ENCODE measurements at regions not wholly inside any gene's neighbourhood (a gene's known extent, or its start where the extent isn't known, plus 50 kb on each side); places are given as distances from the start of the nearest gene placed in this dataset.

DNA sequence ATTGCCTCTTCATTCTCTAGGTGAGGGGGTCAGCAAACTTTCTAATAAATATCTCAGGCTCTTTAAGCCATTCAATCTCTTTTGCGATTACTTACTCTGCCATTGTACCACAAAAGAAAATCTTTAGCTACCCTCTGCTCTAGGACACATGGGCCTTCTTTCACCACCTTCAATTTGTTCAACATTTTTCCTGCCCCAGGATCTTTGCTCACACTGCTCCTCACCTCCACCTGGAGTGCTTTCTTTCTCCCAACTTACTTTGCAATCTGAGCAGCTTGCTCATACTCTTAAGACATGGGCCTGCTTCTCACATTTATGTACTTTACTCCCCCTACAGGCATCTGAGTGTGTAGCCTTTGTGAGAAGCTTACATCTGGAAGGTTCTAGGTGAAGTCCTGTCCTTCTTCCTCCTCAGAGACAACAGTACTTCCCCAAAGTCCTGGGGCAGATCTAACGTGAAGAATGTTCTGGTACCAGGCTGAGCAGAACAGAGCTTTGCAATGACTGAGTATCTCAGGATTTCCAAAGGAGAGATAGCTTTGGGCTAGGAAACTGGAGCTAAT, 55.0 kb upstream of the PRDM5 start:
- DNase-seq (ENCODE audit: low spot score): peak; percentile 70

DNA sequence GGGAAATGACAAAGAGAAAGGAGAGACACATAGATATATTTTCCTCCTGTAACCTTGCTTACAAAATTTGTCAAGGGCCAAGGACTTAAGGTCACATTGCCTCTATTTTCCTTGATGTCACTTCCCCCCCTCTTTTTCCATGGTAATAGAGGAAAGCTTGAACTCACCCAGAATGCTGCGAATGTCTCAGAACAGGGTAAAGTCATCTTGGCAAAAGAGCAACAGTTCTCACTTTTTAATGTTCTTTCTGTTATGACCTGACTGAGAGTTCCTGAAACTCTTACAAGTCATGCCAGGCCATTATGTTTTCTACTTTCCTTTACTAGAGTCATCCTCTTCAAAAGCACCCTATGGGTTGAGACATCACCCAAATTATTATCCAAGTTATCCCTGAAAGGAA, 50.7 kb upstream of the PRDM5 start:
- DNase-seq (ENCODE audit: low spot score): no peak
